Activated T-helper 1 cell treated with anti-CD3 and anti-CD28 coated beads, Interleukin-12 subunit alpha, Interleukin-12 subunit beta, Interleukin-2, Interleukin-4 antibody, amounts not matched to agents 30 ng/mL and 10 ng/mL and 1 ng/mL, durations not matched to agents 14 hours and 24 hours and 36 hours (primary cell): ENCODE measurements at regions not wholly inside any gene's neighbourhood (a gene's known extent, or its start where the extent isn't known, plus 50 kb on each side); places are given as distances from the start of the nearest gene placed in this dataset.

Experiments
- DNase-seq: peaks from one replicate; pipeline ENCODE4 v3.0.0; 2021; ENCODE audit warnings: low spot score
- H3K27ac Mint-ChIP-seq: one replicate; pipeline ENCODE4 v1.8.0; 2021; ENCODE audit warnings: mild to moderate bottlenecking, mixed read lengths
- H3K27me3 Mint-ChIP-seq: one replicate; pipeline ENCODE4 v1.8.0; 2022; ENCODE audit warnings: mild to moderate bottlenecking, moderate library complexity, mixed read lengths; ENCODE audit not compliant: insufficient read depth
- H3K36me3 Mint-ChIP-seq: one replicate; pipeline ENCODE4 v1.8.0; 2021; ENCODE audit warnings: low read depth, mixed read lengths
- H3K4me1 Mint-ChIP-seq: one replicate; pipeline ENCODE4 v1.8.0; 2021; ENCODE audit warnings: low read depth, mixed read lengths
- H3K4me3 Mint-ChIP-seq: one replicate; pipeline ENCODE4 v1.8.0; 2021; ENCODE audit warnings: mild to moderate bottlenecking, moderate library complexity, mixed read lengths
- H3K9me3 Mint-ChIP-seq: one replicate; pipeline ENCODE4 v1.8.0; 2021; ENCODE audit warnings: mixed read lengths
- intact Hi-C: fragments of 100-400 bp; cut with micrococcal nuclease; formaldehyde crosslinking; loops from one replicate; pipeline ENCODE4 v1.15.1; 2024

DNA sequence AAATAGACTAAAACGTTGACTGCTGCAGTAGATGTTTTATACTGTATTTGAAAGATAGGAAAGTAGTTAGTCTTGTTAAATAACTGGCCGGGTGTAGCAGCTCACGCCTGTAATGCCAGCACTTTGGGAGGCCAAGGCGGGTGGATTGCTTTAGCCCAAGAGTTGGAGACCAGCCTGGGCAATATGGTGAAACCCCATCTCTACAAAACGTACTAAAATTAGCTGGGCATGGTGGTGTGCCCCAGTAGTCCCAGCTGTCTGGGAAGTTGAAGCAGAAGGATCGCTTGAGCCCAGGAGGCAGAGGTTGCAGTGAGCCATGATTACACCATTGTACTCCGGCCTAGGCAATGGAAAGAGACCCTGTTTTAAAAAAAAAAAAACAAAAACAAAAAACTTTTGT is 60.5 kb upstream of the ULK4 start:
- DNase-seq: no peak
- H3K27me3 Mint-ChIP-seq: no peaks in the 10 kb centered on the region
- intact Hi-C loops: no loop called here
- peaks cover 61% of the 10 kb centered on the region for H3K4me1 Mint-ChIP-seq
- H3K27ac Mint-ChIP-seq: no peak overlapping the region
- H3K36me3 Mint-ChIP-seq: peaks cover 7% of the 10 kb centered on the region
- no peaks in the 10 kb centered on the region for H3K9me3 Mint-ChIP-seq
- H3K4me3 Mint-ChIP-seq: no peak overlapping the region

DNA sequence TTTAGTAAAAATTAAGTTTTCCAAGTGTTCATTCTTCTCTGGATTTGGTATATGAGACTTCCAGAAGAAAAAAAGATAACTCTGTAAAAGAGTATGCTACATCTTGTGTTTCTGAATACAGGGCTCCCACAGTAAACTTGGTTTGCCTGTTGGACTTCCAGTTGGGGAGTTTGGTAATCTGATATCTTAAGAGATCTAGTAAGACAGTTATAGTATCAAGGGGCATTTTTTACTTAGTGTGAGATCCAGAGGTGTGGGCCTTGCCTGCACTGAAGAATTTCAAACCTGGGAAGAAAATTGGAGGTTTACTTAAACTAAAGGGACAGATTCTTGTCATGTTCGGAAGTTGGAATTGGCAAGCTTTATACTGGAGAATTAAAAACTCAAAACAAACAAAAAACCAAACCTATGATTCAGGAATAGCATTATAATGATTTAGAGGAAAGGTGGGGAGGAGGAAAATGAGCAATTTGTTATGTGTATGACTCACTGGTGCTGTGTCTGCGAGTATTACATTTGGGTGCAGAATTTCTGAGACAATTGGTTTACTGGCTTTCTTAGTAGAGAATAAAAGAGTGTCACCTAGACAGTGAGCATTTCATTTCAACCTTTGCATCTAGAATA is 58.9 kb upstream of the ULK4 start:
- no peaks in the 10 kb centered on the region for H3K9me3 Mint-ChIP-seq
- DNase-seq: no peak
- intact Hi-C loops: no loop called here
- no peaks in the 10 kb centered on the region for H3K27me3 Mint-ChIP-seq
- no peak overlapping the region for H3K4me3 Mint-ChIP-seq
- peaks cover 62% of the 10 kb centered on the region for H3K4me1 Mint-ChIP-seq
- peak overlapping the region; percentile 2 for H3K27ac Mint-ChIP-seq
- H3K36me3 Mint-ChIP-seq: peaks cover 9% of the 10 kb centered on the region

DNA sequence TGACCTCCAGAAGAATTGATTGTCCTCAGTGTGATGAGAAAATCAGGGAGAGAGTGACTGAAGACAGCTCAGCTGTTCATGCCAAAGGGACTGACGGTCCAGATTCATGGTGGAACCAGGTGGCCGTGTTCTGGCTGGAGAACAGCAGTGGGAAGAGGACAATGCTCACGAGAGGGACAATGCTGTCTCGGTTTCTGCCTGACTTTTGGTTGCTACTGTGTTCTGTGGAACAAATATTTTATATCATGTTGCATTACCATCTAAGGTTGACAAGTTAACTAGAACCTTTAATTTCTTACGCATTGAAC is 58.0 kb upstream of the ULK4 start:
- intact Hi-C loops: no loop called here
- Mint-ChIP-seq H3K9me3 (no peaks in the 10 kb centered on the region), H3K27ac (no peak overlapping the region), H3K36me3 (peaks cover 9% of the 10 kb centered on the region), H3K4me1 (peaks cover 62% of the 10 kb centered on the region), H3K4me3 (no peak overlapping the region), H3K27me3 (no peaks in the 10 kb centered on the region)
- DNase-seq: no peak

DNA sequence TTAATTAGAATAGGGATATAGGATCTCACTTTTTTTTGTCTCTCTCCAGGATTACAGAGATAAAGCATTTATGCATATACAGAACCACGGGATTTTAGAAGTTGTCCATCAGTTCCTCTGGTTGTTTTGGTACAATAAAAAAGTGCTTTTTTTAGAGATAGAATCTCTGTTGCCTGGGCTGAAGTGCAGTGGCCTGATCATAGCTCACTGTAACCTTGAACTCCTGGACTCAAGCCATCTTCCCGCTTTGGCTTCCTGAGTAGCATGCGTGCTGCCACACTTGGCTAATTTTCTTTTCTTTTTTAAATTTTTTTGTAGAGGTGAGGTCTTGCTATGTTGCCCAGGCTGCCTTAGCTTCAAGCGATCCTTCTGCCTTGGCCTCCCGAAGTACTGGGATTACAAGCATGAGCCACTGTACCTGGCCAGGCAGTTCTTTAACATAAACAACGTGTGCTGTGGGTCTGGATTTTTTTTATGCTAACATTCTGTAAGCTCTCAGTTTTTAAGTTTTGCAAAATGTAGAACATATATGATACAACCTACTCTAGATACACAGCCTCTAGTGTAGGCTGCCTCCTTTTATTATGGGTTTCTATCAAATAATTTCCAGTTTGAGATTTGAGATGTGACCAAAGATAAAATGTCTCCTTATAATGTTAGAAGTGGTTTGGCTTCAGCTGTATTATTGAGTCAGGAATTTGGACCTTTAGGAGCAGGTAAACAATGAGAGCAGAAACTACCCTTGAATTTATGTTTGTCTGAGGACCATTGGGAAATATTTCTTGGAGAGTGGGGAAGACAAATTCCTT is 57.4 kb upstream of the ULK4 start:
- Mint-ChIP-seq H3K36me3 (peaks cover 9% of the 10 kb centered on the region), H3K27me3 (no peaks in the 10 kb centered on the region), H3K27ac (no peak overlapping the region), H3K4me1 (peaks cover 62% of the 10 kb centered on the region), H3K9me3 (no peaks in the 10 kb centered on the region), H3K4me3 (no peak overlapping the region)
- intact Hi-C loops: no loop called here
- DNase-seq: no peak

DNA sequence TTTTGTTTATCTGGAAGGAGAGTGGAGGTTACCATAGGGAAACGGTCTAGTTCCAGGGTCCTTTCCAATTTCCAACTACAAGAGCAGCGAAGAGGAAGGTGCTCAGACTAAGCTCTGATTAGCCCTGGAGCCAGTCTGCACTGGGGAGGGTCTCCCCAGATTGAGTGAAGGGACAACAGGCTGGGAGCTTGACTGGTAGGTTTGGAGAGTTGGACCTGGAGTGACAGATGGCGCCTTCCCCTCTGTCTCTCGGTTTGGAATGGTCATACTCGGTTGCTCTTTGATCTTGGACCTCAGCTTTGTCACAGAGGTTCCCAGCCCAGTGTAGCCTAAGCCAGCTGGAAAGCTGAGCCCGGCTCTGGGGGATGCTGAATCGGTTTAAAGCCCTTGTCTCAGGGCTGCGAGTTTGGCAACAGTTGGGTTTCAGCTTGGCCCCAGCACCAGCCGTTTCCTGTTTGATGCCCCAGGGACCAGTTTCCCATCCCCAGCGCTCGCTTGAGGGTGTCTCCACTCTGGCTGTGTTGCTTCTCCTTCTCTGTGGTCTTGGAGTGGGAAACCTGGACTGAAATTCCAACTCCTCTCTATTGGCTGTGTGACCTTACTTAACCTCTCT is 53.1 kb upstream of the ULK4 start:
- Mint-ChIP-seq H3K27ac (peak overlapping the region; percentile 85), H3K36me3 (peaks cover 6% of the 10 kb centered on the region), H3K9me3 (no peaks in the 10 kb centered on the region), H3K27me3 (no peaks in the 10 kb centered on the region), H3K4me3 (peak overlapping the region; percentile 87), H3K4me1 (peaks cover 53% of the 10 kb centered on the region)
- no peak for DNase-seq
- intact Hi-C loops: loop anchor here (1.0 to 5.0 kb wide), 3 partner anchors 162 to 1706 kb away; partner anchors contain the start of gene EIF1B

DNA sequence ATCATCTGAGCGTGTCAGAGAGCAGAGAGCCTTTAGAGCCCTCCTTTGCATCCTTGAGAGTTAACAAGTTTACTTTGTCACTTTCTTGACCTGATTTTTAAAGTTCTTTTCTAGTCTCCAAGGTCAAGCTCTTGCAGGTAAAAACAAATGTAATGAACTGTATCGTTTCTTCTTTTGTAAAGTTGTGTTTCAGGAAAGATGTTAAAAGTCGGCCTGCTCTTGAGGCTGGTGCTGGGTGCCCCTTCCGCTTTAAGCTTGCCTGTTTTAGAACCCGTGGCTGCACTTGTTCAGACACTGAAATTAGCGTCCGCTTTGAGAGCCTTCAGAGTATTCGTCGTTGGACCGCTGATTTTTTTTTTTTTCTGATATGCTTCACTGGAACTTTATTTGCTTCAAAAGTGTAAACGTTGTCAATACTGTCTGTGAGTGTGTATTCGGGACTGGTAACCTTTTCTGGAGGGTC is 52.6 kb upstream of the ULK4 start:
- Mint-ChIP-seq H3K4me1 (peaks cover 48% of the 10 kb centered on the region), H3K4me3 (peak overlapping the region; percentile 87), H3K27me3 (no peaks in the 10 kb centered on the region), H3K27ac (peak overlapping the region; percentile 85), H3K36me3 (peaks cover 4% of the 10 kb centered on the region), H3K9me3 (no peaks in the 10 kb centered on the region)
- DNase-seq: no peak
- intact Hi-C loops: loop anchor here (1.0 to 5.0 kb wide), 3 partner anchors 163 to 1705 kb away; partner anchors contain the start of gene EIF1B

DNA sequence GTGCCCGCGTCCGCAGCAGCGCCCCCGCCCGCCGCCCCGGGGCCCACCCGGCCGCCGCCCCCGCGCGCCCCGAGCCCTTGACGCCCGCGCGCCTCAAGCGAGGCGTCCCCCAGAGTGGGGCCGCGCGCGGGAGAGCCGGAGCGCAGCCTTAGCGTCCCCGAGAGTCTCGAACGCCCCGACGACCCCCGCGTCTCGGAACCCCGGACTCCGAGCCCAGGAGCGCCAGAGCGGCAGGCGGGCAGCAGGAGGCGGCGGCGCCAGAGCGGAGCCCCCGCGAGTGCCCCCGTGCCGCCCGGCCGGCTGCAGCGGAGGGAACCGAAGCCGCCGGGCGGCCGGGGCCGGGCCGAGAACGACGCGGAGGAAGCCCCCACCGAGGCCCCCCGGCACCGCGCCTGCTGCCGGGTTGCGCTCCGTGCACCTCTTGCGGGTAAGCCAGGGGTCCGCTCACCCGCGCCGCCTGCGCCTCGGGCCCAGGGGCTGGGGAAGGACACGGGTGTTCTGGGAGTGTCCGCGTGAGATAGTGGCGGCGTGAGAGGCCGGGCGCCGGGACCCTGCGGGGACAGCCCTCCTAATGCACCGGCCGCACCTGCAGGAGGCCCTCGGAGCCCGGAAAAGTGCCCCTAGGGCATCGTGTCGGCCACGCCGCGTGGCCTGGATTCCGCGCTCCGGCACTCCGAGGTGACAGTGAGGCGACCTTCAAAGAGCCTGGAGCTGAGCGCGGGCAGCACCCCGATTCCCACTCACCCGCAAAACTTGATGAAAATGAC is 52.0 kb upstream of the ULK4 start:
- peak overlapping the region; percentile 85 for H3K27ac Mint-ChIP-seq
- peak overlapping the region; percentile 87 for H3K4me3 Mint-ChIP-seq
- peaks cover 4% of the 10 kb centered on the region for H3K36me3 Mint-ChIP-seq
- H3K27me3 Mint-ChIP-seq: no peaks in the 10 kb centered on the region
- DNase-seq: peak; percentile 20
- intact Hi-C loops: loop anchor here (1.0 to 5.0 kb wide), 11 partner anchors 52 to 1705 kb away; partner anchors contain the start of genes CTNNB1, EIF1B and ULK4
- no peaks in the 10 kb centered on the region for H3K9me3 Mint-ChIP-seq
- peaks cover 47% of the 10 kb centered on the region for H3K4me1 Mint-ChIP-seq

DNA sequence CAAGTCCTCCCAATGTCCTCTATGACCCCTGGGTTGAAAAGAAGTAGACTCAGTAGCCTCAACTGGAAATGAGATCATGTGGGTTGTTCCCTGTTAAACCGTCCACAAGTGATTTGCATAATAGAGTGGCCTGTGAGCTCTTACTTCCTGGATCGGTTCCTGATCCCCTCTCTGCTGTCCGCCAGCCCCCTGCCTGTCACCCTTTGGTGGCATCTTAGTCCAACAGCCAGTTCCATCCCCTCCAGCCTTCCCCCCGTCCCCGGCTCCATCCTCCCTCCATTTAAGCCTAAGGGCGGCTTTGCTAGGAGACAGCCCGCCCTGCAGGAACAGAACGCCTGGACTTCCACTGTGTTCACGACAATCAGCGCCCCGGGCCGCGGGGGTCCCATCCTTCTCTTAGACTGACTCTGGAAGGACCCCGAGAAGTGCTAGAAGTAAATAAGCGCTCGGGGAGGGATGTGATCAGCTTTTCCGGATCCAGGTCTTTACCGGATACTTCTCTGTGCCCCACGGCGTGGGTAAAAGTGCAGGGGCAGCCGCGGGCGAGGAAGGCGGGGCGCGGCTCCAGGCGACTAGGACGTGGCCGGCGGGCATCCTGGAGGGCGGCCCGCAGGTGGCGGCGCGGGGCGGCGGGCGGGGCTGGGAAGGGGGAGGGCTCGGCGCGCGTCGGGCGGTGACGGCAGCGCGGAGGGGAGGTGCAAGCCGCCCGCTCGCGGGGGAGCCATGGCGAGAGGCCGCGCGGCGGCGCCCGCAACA is 51.2 kb upstream of the ULK4 start:
- peaks cover 4% of the 10 kb centered on the region for H3K36me3 Mint-ChIP-seq
- intact Hi-C loops: loop anchor here (1.0 to 5.0 kb wide), 9 partner anchors 51 to 1560 kb away; partner anchors contain the start of genes CTNNB1 and ULK4
- H3K4me3 Mint-ChIP-seq: peak overlapping the region; percentile 87
- no peaks in the 10 kb centered on the region for H3K9me3 Mint-ChIP-seq
- H3K4me1 Mint-ChIP-seq: peaks cover 47% of the 10 kb centered on the region
- H3K27ac Mint-ChIP-seq: peak overlapping the region; percentile 91
- peak; percentile 66 for DNase-seq
- no peaks in the 10 kb centered on the region for H3K27me3 Mint-ChIP-seq

DNA sequence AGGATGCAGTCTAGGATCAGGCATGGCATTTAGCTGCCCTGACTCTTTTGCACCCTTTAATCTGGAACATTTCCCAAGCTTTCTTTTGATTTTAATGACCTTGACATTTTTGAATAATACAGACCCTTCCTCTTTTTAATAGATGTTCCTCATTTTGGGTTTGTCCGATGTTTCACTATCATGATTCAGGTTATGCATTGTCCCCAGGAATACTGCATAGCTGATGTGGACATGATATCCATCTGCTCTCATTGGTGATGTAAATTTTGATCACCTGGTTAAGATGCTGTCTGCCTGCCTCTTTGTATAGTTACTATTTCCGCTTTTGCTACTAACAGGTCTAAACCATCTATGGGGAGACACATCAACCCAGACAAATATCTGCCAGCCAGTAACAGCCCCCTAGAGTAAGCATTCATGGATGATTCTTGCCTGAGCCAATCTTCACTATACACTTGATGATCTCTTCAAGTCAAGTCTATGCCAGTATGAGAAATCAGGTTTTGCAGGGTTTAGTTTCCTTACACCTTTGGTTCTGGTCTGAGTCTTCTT is 50.6 kb upstream of the ULK4 start:
- Mint-ChIP-seq H3K4me1 (peaks cover 45% of the 10 kb centered on the region), H3K27me3 (no peaks in the 10 kb centered on the region), H3K4me3 (peak overlapping the region; percentile 87), H3K27ac (peak overlapping the region; percentile 91), H3K36me3 (peaks cover 4% of the 10 kb centered on the region), H3K9me3 (no peaks in the 10 kb centered on the region)
- no peak for DNase-seq
- intact Hi-C loops: loop anchor here (2.0 to 5.0 kb wide), 5 partner anchors 68 to 1560 kb away; no protein-coding TSS in a partner anchor
